ENCODE measurements at regions not wholly inside any gene's neighbourhood (a gene's known extent, or its start where the extent isn't known, plus 50 kb on each side); places are given as distances from the start of the nearest gene placed in this dataset.
"Not testable (repeated sequence)": the region's sequence is repeated elsewhere in the genome, so short reads cannot be mapped to it uniquely, and the experiment has no call there.

- H3K27ac ChIP-seq (ENCODE audit: low read depth, low read length); H3K27me3 ChIP-seq (ENCODE audit: control insufficient read depth, insufficient read depth, low read length); H3K4me3 ChIP-seq (ENCODE audit: low read length); H3K9ac ChIP-seq (ENCODE audit: low read length); H3K4me1 ChIP-seq (ENCODE audit: control insufficient read depth, insufficient read depth, low read length); H3K36me3 ChIP-seq (ENCODE audit: control insufficient read depth, insufficient read depth, low read length): not testable (repeated sequence)
Observed at GRCh38 chr11:67797726-67798521, 123.5 kb upstream of the ALDH3B2 start.

- Histone ChIP-seq H3K27me3 (ENCODE audit: control insufficient read depth, insufficient read depth, low read length) (no peaks in the 10 kb centered on the region), H3K36me3 (ENCODE audit: control insufficient read depth, insufficient read depth, low read length) (no peaks in the 10 kb centered on the region), H3K4me3 (ENCODE audit: low read length) (no peak overlapping the region), H3K27ac (ENCODE audit: low read depth, low read length) (no peak overlapping the region), H3K9ac (ENCODE audit: low read length) (no peak overlapping the region), H3K4me1 (ENCODE audit: control insufficient read depth, insufficient read depth, low read length) (no peaks in the 10 kb centered on the region)
Observed at GRCh38 chr11:67795746-67796145, 121.3 kb upstream of the ALDH3B2 start.

- not testable (repeated sequence) for H3K4me1 ChIP-seq (ENCODE audit: control insufficient read depth, insufficient read depth, low read length); H3K27ac ChIP-seq (ENCODE audit: low read depth, low read length); H3K9ac ChIP-seq (ENCODE audit: low read length); H3K4me3 ChIP-seq (ENCODE audit: low read length); H3K36me3 ChIP-seq (ENCODE audit: control insufficient read depth, insufficient read depth, low read length); H3K27me3 ChIP-seq (ENCODE audit: control insufficient read depth, insufficient read depth, low read length)
Observed at GRCh38 chr11:67793750-67794149, 119.3 kb upstream of the ALDH3B2 start.

GRCh38 chr11:67792273-67792990 lies 118.0 kb upstream of the ALDH3B2 start:
- H3K27ac ChIP-seq (ENCODE audit: low read depth, low read length); H3K36me3 ChIP-seq (ENCODE audit: control insufficient read depth, insufficient read depth, low read length); H3K4me1 ChIP-seq (ENCODE audit: control insufficient read depth, insufficient read depth, low read length); H3K4me3 ChIP-seq (ENCODE audit: low read length); H3K9ac ChIP-seq (ENCODE audit: low read length); H3K27me3 ChIP-seq (ENCODE audit: control insufficient read depth, insufficient read depth, low read length): not testable (repeated sequence)

GRCh38 chr11:67791598-67792170 lies 117.3 kb upstream of the ALDH3B2 start:
- H3K36me3 ChIP-seq (ENCODE audit: control insufficient read depth, insufficient read depth, low read length); H3K9ac ChIP-seq (ENCODE audit: low read length); H3K27me3 ChIP-seq (ENCODE audit: control insufficient read depth, insufficient read depth, low read length); H3K4me3 ChIP-seq (ENCODE audit: low read length); H3K27ac ChIP-seq (ENCODE audit: low read depth, low read length); H3K4me1 ChIP-seq (ENCODE audit: control insufficient read depth, insufficient read depth, low read length): not testable (repeated sequence)

GRCh38 chr11:67788341-67788695 lies 113.9 kb upstream of the ALDH3B2 start:
- not testable (repeated sequence) for H3K4me3 ChIP-seq (ENCODE audit: low read length); H3K36me3 ChIP-seq (ENCODE audit: control insufficient read depth, insufficient read depth, low read length); H3K4me1 ChIP-seq (ENCODE audit: control insufficient read depth, insufficient read depth, low read length); H3K27me3 ChIP-seq (ENCODE audit: control insufficient read depth, insufficient read depth, low read length); H3K9ac ChIP-seq (ENCODE audit: low read length); H3K27ac ChIP-seq (ENCODE audit: low read depth, low read length)

GRCh38 chr11:67787681-67788340 lies 113.4 kb upstream of the ALDH3B2 start:
- H3K9ac ChIP-seq (ENCODE audit: low read length); H3K27ac ChIP-seq (ENCODE audit: low read depth, low read length); H3K27me3 ChIP-seq (ENCODE audit: control insufficient read depth, insufficient read depth, low read length); H3K4me3 ChIP-seq (ENCODE audit: low read length); H3K4me1 ChIP-seq (ENCODE audit: control insufficient read depth, insufficient read depth, low read length); H3K36me3 ChIP-seq (ENCODE audit: control insufficient read depth, insufficient read depth, low read length): not testable (repeated sequence)

- H3K27me3 ChIP-seq (ENCODE audit: control insufficient read depth, insufficient read depth, low read length); H3K27ac ChIP-seq (ENCODE audit: low read depth, low read length); H3K4me3 ChIP-seq (ENCODE audit: low read length); H3K9ac ChIP-seq (ENCODE audit: low read length); H3K4me1 ChIP-seq (ENCODE audit: control insufficient read depth, insufficient read depth, low read length); H3K36me3 ChIP-seq (ENCODE audit: control insufficient read depth, insufficient read depth, low read length): not testable (repeated sequence)
Observed at GRCh38 chr11:67781967-67782366, 107.5 kb upstream of the ALDH3B2 start.

- H3K4me3 ChIP-seq (ENCODE audit: low read length); H3K4me1 ChIP-seq (ENCODE audit: control insufficient read depth, insufficient read depth, low read length); H3K36me3 ChIP-seq (ENCODE audit: control insufficient read depth, insufficient read depth, low read length); H3K9ac ChIP-seq (ENCODE audit: low read length); H3K27ac ChIP-seq (ENCODE audit: low read depth, low read length); H3K27me3 ChIP-seq (ENCODE audit: control insufficient read depth, insufficient read depth, low read length): not testable (repeated sequence)
Observed at GRCh38 chr11:67781506-67781905, 107.1 kb upstream of the ALDH3B2 start.

GRCh38 chr11:67780056-67780455 lies 105.6 kb upstream of the ALDH3B2 start:
- Histone ChIP-seq H3K36me3 (ENCODE audit: control insufficient read depth, insufficient read depth, low read length) (no peaks in the 10 kb centered on the region), H3K9ac (ENCODE audit: low read length) (no peak overlapping the region), H3K4me3 (ENCODE audit: low read length) (no peak overlapping the region), H3K27me3 (ENCODE audit: control insufficient read depth, insufficient read depth, low read length) (no peaks in the 10 kb centered on the region), H3K27ac (ENCODE audit: low read depth, low read length) (no peak overlapping the region), H3K4me1 (ENCODE audit: control insufficient read depth, insufficient read depth, low read length) (no peaks in the 10 kb centered on the region)

GRCh38 chr11:67779189-67779875 lies 104.9 kb upstream of the ALDH3B2 start:
- H3K9ac ChIP-seq (ENCODE audit: low read length); H3K4me1 ChIP-seq (ENCODE audit: control insufficient read depth, insufficient read depth, low read length); H3K27ac ChIP-seq (ENCODE audit: low read depth, low read length); H3K27me3 ChIP-seq (ENCODE audit: control insufficient read depth, insufficient read depth, low read length); H3K36me3 ChIP-seq (ENCODE audit: control insufficient read depth, insufficient read depth, low read length); H3K4me3 ChIP-seq (ENCODE audit: low read length): not testable (repeated sequence)

GRCh38 chr11:67776852-67777520 lies 102.6 kb upstream of the ALDH3B2 start:
- H3K27ac ChIP-seq (ENCODE audit: low read depth, low read length) = no peak overlapping the region
- no peak overlapping the region for H3K9ac ChIP-seq (ENCODE audit: low read length)
- no peaks in the 10 kb centered on the region for H3K27me3 ChIP-seq (ENCODE audit: control insufficient read depth, insufficient read depth, low read length)
- no peak overlapping the region for H3K4me3 ChIP-seq (ENCODE audit: low read length)
- H3K4me1 ChIP-seq (ENCODE audit: control insufficient read depth, insufficient read depth, low read length) = no peaks in the 10 kb centered on the region
- H3K36me3 ChIP-seq (ENCODE audit: control insufficient read depth, insufficient read depth, low read length) = no peaks in the 10 kb centered on the region
